HTR-8/SVneo (cell line): ENCODE measurements at regions not wholly inside any gene's neighbourhood (a gene's known extent, or its start where the extent isn't known, plus 50 kb on each side); places are given as distances from the start of the nearest gene placed in this dataset.

Source experiments
- DNase-seq: peaks from one replicate; pipeline ENCODE4 v3.0.0; 2011; ENCODE audit warnings: low spot score, mixed read lengths; ENCODE audit not compliant: insufficient read length
- FAIRE-seq: peaks from 2 replicates; lab custom pipeline; 2011; peaks lifted over from hg19 to GRCh38; lab: Jason Lieb, UNC

GRCh38 chr16:80161799-80162739, 378.7 kb upstream of the DYNLRB2 start:
- peak; percentile 26 for FAIRE-seq
- no peak for DNase-seq

GRCh38 chr16:80158766-80159165, 382.0 kb upstream of the DYNLRB2 start:
- FAIRE-seq (peak; percentile 72), DNase-seq (peak; percentile 48)

- DNase-seq (no peak), FAIRE-seq (no peak)
Measured at GRCh38 chr16:80151722-80152111, 389.1 kb upstream of the DYNLRB2 start.

- DNase-seq (no peak), FAIRE-seq (no peak)
Measured at GRCh38 chr16:80150978-80151721, 389.6 kb upstream of the DYNLRB2 start.

- no peak for DNase-seq
- FAIRE-seq: no peak
Measured at GRCh38 chr16:80148826-80149225, 392.0 kb upstream of the DYNLRB2 start.

- DNase-seq (no peak), FAIRE-seq (peak; percentile 92)
Measured at GRCh38 chr16:80147026-80147655, 393.7 kb upstream of the DYNLRB2 start.

- DNase-seq (no peak), FAIRE-seq (no peak)
Measured at GRCh38 chr16:80144191-80144590, 396.6 kb upstream of the DYNLRB2 start.

GRCh38 chr16:80142940-80143339, 397.9 kb upstream of the DYNLRB2 start:
- no peak for FAIRE-seq
- no peak for DNase-seq

- DNase-seq (no peak), FAIRE-seq (no peak)
Measured at GRCh38 chr16:80142281-80142680, 398.5 kb upstream of the DYNLRB2 start.

GRCh38 chr16:80129791-80130190, 411.0 kb upstream of the DYNLRB2 start:
- DNase-seq (no peak), FAIRE-seq (peak; percentile 77)

GRCh38 chr16:80125677-80126076, 415.1 kb upstream of the DYNLRB2 start:
- DNase-seq (no peak), FAIRE-seq (no peak)

GRCh38 chr16:80123189-80123588, 417.6 kb upstream of the DYNLRB2 start:
- FAIRE-seq (no peak), DNase-seq (no peak)

GRCh38 chr16:80122115-80122514, 418.7 kb upstream of the DYNLRB2 start:
- no peak for FAIRE-seq
- no peak for DNase-seq

- FAIRE-seq: peak; percentile 67
Measured at GRCh38 chr16:80121522-80121909, 419.3 kb upstream of the DYNLRB2 start.

GRCh38 chr16:80120899-80121521, 419.8 kb upstream of the DYNLRB2 start:
- FAIRE-seq (peak; percentile 75), DNase-seq (no peak)

More at GRCh38 chr16:80121522-80121909, 419.3 kb upstream of the DYNLRB2 start:
- no peak for DNase-seq

GRCh38 chr16:80117556-80118130, 423.1 kb upstream of the DYNLRB2 start:
- FAIRE-seq (no peak), DNase-seq (no peak)

GRCh38 chr16:80116711-80117110, 424.1 kb upstream of the DYNLRB2 start:
- no peak for DNase-seq
- FAIRE-seq: no peak

GRCh38 chr16:80114699-80115098, 426.1 kb upstream of the DYNLRB2 start:
- FAIRE-seq (no peak), DNase-seq (no peak)

GRCh38 chr16:80113873-80114574, 426.8 kb upstream of the DYNLRB2 start:
- FAIRE-seq (no peak), DNase-seq (no peak)
